HCT116 (cell line): ENCODE measurements at regions not wholly inside any gene's neighbourhood (a gene's known extent, or its start where the extent isn't known, plus 50 kb on each side); places are given as distances from the start of the nearest gene placed in this dataset.

Experiments used
- ATAC-seq: fragments of 200-7000 bp; cut with Tn5 transposase; 2 replicates; pipeline ENCODE4 v1.9.1; 2020; ENCODE audit warnings: mild to moderate bottlenecking, moderate library complexity
- BruUV-seq: library from RNA; stranded (reverse); fragments of 400-500 nt; replicated peaks from 2 replicates; lab custom pipeline; 2021; lab: Mats Ljungman, UMichigan
- CTCF ChIA-PET: fragments of 300-600 bp; sonication (Branson Sonifier 250); formaldehyde crosslinking; loops from one replicate; lab custom pipeline; 2021; ENCODE audit warnings: antibody characterized with exemption; lab: Charles Lee
- POLR2A ChIA-PET: fragments of 300-600, 350-600 bp; sonication (Branson Sonifier 250); formaldehyde crosslinking; loops from one replicate; lab custom pipeline; 2021; ENCODE audit warnings: antibody characterized with exemption; lab: Charles Lee
- RAD21 ChIA-PET, 2 experiments: fragments of 300-600 bp; sonication (Branson Sonifier 250); formaldehyde crosslinking; loops; one replicate each; lab custom pipeline; 2023; ENCODE audit warnings: low total read pairs in 2 of 2; ENCODE audit not compliant: uncharacterized antibody in 2 of 2, unreplicated experiment in 2 of 2, low non-redundant PET in 1 of 2; lab: Charles Lee
- DNase-seq: peaks from one replicate; pipeline ENCODE4 v3.0.0-alpha.2; 2010; ENCODE audit warnings: low read depth, low spot score
- H2AFZ ChIP-seq: fragments of 200-600 bp; shearing (Covaris generic), sonication (generic); 2 replicates; pipeline ENCODE4 v1.6.1; 2017; ENCODE audit warnings: low read depth, mixed run types, mixed read lengths, antibody characterized with exemption, low read length; ENCODE audit not compliant: poor library complexity, severe bottlenecking
- H3K27ac ChIP-seq: 2 replicates; pipeline ENCODE4 v1.5.1; 2012; ENCODE audit warnings: low read depth, low read length
- H3K27me3 ChIP-seq: fragments of 200-600 bp; sonication (generic); 2 replicates; pipeline ENCODE4 v1.6.1; 2016; ENCODE audit warnings: mixed run types, low read length, mixed read lengths; ENCODE audit not compliant: insufficient read depth
- H3K36me3 ChIP-seq, 2 experiments: fragments of 200-500 bp in 1 of 2; fragments of 200-600 bp in 1 of 2; sonication (Bioruptor generic) in 1 of 2; sonication (generic) in 1 of 2; 2 replicates each; pipeline versions ENCODE4 v1.5.1 to v1.6.1; 2014 to 2016; ENCODE audit warnings: low read length in 2 of 2, inconsistent platforms in 1 of 2, mixed read lengths in 1 of 2, mixed run types in 1 of 2; ENCODE audit not compliant: insufficient read depth in 2 of 2, control insufficient read depth in 1 of 2
- H3K4me1 ChIP-seq, 2 experiments: fragments of 200-600 bp in 1 of 2; sonication (generic) in 1 of 2; 2 replicates each; pipeline versions ENCODE4 v1.5.1 to v1.6.1; 2012 to 2017; ENCODE audit warnings: low read length in 2 of 2, inconsistent platforms in 1 of 2, mild to moderate bottlenecking in 1 of 2, mixed read lengths in 1 of 2, mixed run types in 1 of 2, moderate library complexity in 1 of 2; ENCODE audit not compliant: insufficient read depth in 2 of 2, control insufficient read depth in 1 of 2
- H3K4me2 ChIP-seq: fragments of 200-600 bp; sonication (generic); 2 replicates; pipeline ENCODE4 v1.6.1; 2017; ENCODE audit warnings: mixed run types, low read length, mixed read lengths
- H3K4me3 ChIP-seq, 2 experiments: fragments of 200-600 bp in 1 of 2; sonication (generic) in 1 of 2; replicated peaks in 1 of 2; 2 replicates each; pipeline ENCODE4 v1.5.1; 2011 to 2016; ENCODE audit warnings: low read length in 2 of 2, control low read depth in 1 of 2, low read depth in 1 of 2, mild to moderate bottlenecking in 1 of 2, mixed read lengths in 1 of 2, mixed run types in 1 of 2
- H3K79me2 ChIP-seq: fragments of 200-600 bp; sonication (generic); 2 replicates; pipeline ENCODE4 v1.6.1; 2017; ENCODE audit warnings: mild to moderate bottlenecking, mixed run types, low read length, moderate library complexity, mixed read lengths; ENCODE audit not compliant: insufficient read depth
- H3K9ac ChIP-seq: fragments of 200-600 bp; sonication (generic); 2 replicates; pipeline ENCODE4 v1.6.1; 2016; ENCODE audit warnings: low read length, mixed read lengths
- H3K9me2 ChIP-seq: fragments of 200-600 bp; sonication (generic), shearing (Covaris generic); 2 replicates; pipeline ENCODE4 v1.6.1; 2017; ENCODE audit warnings: mixed run types, mild to moderate bottlenecking, moderate library complexity; ENCODE audit not compliant: insufficient read depth
- H3K9me3 ChIP-seq, 2 experiments: fragments of 200-500 bp in 1 of 2; fragments of 200-600 bp in 1 of 2; sonication (Bioruptor generic) in 1 of 2; sonication (generic) in 1 of 2; 2 replicates each; pipeline ENCODE4 v1.6.1; 2014 to 2017; ENCODE audit warnings: low read length in 2 of 2, mixed read lengths in 2 of 2, inconsistent platforms in 1 of 2, low read depth in 1 of 2, mild to moderate bottlenecking in 1 of 2, mixed run types in 1 of 2, moderate library complexity in 1 of 2; ENCODE audit not compliant: control insufficient read depth in 1 of 2, insufficient read depth in 1 of 2
- H4K20me1 ChIP-seq: fragments of 200-600 bp; sonication (generic), shearing (Covaris generic); 2 replicates; pipeline ENCODE4 v1.6.1; 2017; ENCODE audit warnings: mixed run types, mild to moderate bottlenecking, moderate library complexity; ENCODE audit not compliant: insufficient read depth
- CBX3 ChIP-seq: IDR thresholded peaks from 2 replicates; pipeline ENCODE4 v1.6.1; 2012; ENCODE audit warnings: low read depth
- CEBPB ChIP-seq: IDR thresholded peaks from 2 replicates; pipeline ENCODE4 v1.6.1; 2012; ENCODE audit warnings: low read depth
- ELF1 ChIP-seq: IDR thresholded peaks from 2 replicates; pipeline ENCODE4 v1.6.1; 2012; ENCODE audit warnings: low read depth, borderline replicate concordance
- EZH2 ChIP-seq: fragments of 200-600 bp; sonication (generic); IDR thresholded peaks from 2 replicates; pipeline ENCODE4 v1.6.1; 2017; ENCODE audit warnings: antibody characterized with exemption, mixed run types
- FOSL1 ChIP-seq: IDR thresholded peaks from 2 replicates; pipeline ENCODE4 v1.6.1; 2012; ENCODE audit warnings: low read depth
- JUND ChIP-seq: IDR thresholded peaks from 2 replicates; pipeline ENCODE4 v1.6.1; 2012
- RAD21 ChIP-seq: IDR thresholded peaks from 2 replicates; pipeline ENCODE4 v1.6.1; 2012; ENCODE audit warnings: low read depth, mild to moderate bottlenecking
- SIN3A ChIP-seq: IDR thresholded peaks from 2 replicates; pipeline ENCODE4 v1.6.1; 2012; ENCODE audit warnings: low read depth
- ZFX ChIP-seq: fragments of 450-650 bp; IDR thresholded peaks from 2 replicates; pipeline ENCODE4 v1.6.1; 2017
- ZNF274 ChIP-seq: fragments of 200-500 bp; sonication (Bioruptor generic); IDR thresholded peaks from 2 replicates; pipeline ENCODE4 v1.6.1; 2014; ENCODE audit warnings: mild to moderate bottlenecking, low read depth, low read length, inconsistent platforms
- intact Hi-C: fragments of 100-400 bp; cut with micrococcal nuclease; formaldehyde crosslinking; loops from 2 replicates; pipeline ENCODE4 v1.10.0; 2022
- TF ChIP-seq, protein P1 (sequence below): IDR thresholded peaks from 2 replicates; pipeline ENCODE4 v1.6.1; 2012; ENCODE audit warnings: low read depth
- TF ChIP-seq, protein P2 (sequence below): IDR thresholded peaks from 2 replicates; pipeline ENCODE4 v1.6.1; 2012

DNA sequence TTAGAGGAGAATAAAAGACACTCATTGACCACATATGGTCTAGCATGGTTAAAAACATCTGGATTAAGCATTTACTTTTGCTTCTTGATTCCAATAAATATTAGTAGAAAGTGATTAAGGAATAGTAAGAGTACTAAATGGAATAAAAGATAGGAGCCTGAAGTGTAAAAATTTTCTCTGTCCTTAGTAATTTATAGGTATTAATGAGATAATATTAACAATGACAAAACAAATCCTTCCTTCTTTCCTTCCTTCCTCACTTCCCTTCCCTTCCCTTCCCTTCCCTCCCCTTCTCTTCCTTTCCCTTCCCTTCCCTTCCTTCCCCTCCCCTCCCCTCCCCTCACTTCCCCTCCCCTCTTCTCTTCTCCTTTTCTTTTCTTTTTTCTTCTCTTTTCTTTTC, 797.5 kb upstream of the NRXN1 start:
- POLR2A ChIA-PET: no interaction called here
- Histone ChIP-seq H3K9me3 (no peaks in the 10 kb centered on the region), H4K20me1 (no peaks in the 10 kb centered on the region), H3K4me3 (no peak overlapping the region), H3K9ac (no peak overlapping the region), H3K79me2 (no peaks in the 10 kb centered on the region), H3K4me2 (no peak overlapping the region), H3K27ac (no peak overlapping the region), H3K27me3 (no peaks in the 10 kb centered on the region), H2AFZ (no peak overlapping the region), H3K36me3 (no peaks in the 10 kb centered on the region), H3K4me1 (no peaks in the 10 kb centered on the region), H3K9me2 (no peaks in the 10 kb centered on the region)
- CTCF ChIA-PET: no interaction called here
- DNase-seq (no peak), ATAC-seq (no peak)
- RAD21 ChIA-PET: no interaction called here
- BruUV-seq: no TSS peak
- intact Hi-C loops: no loop called here
- TF ChIP-seq EZH2 (no peak), ZFX (no peak), CBX3 (no peak), ZNF274 (no peak), ELF1 (no peak), CEBPB (no peak), SIN3A (no peak), JUND (no peak), RAD21 (no peak)

DNA sequence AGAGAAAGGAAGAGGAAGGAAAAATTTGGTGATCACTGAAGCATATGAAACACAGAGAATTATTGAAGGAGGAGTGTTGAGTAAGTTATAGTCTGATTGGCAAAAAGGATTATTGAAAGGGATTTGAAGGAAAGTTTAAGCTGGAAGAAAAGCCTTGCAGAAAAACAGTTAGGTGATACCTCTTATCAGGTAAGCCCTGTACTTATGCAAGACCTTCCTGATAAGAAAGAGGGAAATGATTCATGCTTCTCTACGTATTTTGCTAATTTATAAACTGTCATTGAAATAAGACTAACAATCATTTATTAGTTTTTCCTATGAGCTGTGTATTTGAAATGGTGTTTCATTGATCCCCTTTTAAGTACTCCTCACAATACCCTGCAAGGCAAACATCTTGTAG, 793.9 kb upstream of the NRXN1 start:
- Histone ChIP-seq H3K27me3 (no peaks in the 10 kb centered on the region), H3K79me2 (no peaks in the 10 kb centered on the region), H4K20me1 (no peaks in the 10 kb centered on the region), H2AFZ (no peak overlapping the region), H3K27ac (no peak overlapping the region), H3K9ac (no peak overlapping the region), H3K9me3 (no peaks in the 10 kb centered on the region), H3K4me1 (no peaks in the 10 kb centered on the region), H3K4me2 (no peak overlapping the region), H3K9me2 (no peaks in the 10 kb centered on the region), H3K4me3 (no peak overlapping the region), H3K36me3 (no peaks in the 10 kb centered on the region)
- ATAC-seq (no peak), DNase-seq (no peak)
- CTCF ChIA-PET: no interaction called here
- POLR2A ChIA-PET: no interaction called here
- intact Hi-C loops: no loop called here
- no TSS peak for BruUV-seq
- RAD21 ChIA-PET: no interaction called here
- no peak for TF ChIP-seq JUND
- TF ChIP-seq, protein P1, sequence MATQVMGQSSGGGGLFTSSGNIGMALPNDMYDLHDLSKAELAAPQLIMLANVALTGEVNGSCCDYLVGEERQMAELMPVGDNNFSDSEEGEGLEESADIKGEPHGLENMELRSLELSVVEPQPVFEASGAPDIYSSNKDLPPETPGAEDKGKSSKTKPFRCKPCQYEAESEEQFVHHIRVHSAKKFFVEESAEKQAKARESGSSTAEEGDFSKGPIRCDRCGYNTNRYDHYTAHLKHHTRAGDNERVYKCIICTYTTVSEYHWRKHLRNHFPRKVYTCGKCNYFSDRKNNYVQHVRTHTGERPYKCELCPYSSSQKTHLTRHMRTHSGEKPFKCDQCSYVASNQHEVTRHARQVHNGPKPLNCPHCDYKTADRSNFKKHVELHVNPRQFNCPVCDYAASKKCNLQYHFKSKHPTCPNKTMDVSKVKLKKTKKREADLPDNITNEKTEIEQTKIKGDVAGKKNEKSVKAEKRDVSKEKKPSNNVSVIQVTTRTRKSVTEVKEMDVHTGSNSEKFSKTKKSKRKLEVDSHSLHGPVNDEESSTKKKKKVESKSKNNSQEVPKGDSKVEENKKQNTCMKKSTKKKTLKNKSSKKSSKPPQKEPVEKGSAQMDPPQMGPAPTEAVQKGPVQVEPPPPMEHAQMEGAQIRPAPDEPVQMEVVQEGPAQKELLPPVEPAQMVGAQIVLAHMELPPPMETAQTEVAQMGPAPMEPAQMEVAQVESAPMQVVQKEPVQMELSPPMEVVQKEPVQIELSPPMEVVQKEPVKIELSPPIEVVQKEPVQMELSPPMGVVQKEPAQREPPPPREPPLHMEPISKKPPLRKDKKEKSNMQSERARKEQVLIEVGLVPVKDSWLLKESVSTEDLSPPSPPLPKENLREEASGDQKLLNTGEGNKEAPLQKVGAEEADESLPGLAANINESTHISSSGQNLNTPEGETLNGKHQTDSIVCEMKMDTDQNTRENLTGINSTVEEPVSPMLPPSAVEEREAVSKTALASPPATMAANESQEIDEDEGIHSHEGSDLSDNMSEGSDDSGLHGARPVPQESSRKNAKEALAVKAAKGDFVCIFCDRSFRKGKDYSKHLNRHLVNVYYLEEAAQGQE: no peak
- TF ChIP-seq, protein P2, sequence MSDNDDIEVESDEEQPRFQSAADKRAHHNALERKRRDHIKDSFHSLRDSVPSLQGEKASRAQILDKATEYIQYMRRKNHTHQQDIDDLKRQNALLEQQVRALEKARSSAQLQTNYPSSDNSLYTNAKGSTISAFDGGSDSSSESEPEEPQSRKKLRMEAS: no peak
- TF ChIP-seq FOSL1: no peak
